PC-3 (cell line): ENCODE measurements at regions not wholly inside any gene's neighbourhood (a gene's known extent, or its start where the extent isn't known, plus 50 kb on each side); places are given as distances from the start of the nearest gene placed in this dataset.

Experiments
- ATAC-seq: fragments of 200-7000 bp; cut with Tn5 transposase; 2 replicates; pipeline ENCODE4 v1.9.1; 2020; ENCODE audit warnings: mild to moderate bottlenecking, moderate library complexity
- BruUV-seq: library from RNA; stranded (reverse); fragments of 400-500 nt; replicated peaks from 2 replicates; lab custom pipeline; 2021; lab: Mats Ljungman, UMichigan
- CTCF ChIA-PET: fragments of 300-600 bp; sonication (Branson Sonifier 250); formaldehyde crosslinking; loops from one replicate; lab custom pipeline; 2022; ENCODE audit warnings: antibody characterized with exemption; lab: Charles Lee
- POLR2A ChIA-PET: fragments of 300-600 bp; sonication (Branson Sonifier 250); formaldehyde crosslinking; loops from one replicate; lab custom pipeline; 2022; ENCODE audit warnings: antibody characterized with exemption; ENCODE audit not compliant: unreplicated experiment; lab: Charles Lee
- DNase-seq: peaks from one replicate; pipeline ENCODE4 v3.0.0-alpha.2; 2015
- H2AFZ ChIP-seq: fragments of 300-600 bp; sonication (generic); 2 replicates; pipeline ENCODE4 v1.6.0; 2016; ENCODE audit warnings: antibody characterized with exemption, low read length
- H3F3A ChIP-seq: fragments of 300-600 bp; sonication (generic); one replicate; pipeline ENCODE4 v1.6.0; 2017; ENCODE audit warnings: antibody characterized with exemption, low read length, control low read depth, mild to moderate bottlenecking; ENCODE audit not compliant: unreplicated experiment
- H3K27ac ChIP-seq: fragments of 300-600 bp; sonication (generic); 2 replicates; pipeline ENCODE4 v1.5.1; 2016; ENCODE audit warnings: mild to moderate bottlenecking, low read length
- H3K27me3 ChIP-seq: fragments of 300-600 bp; sonication (generic); 2 replicates; pipeline ENCODE4 v1.6.1; 2016; ENCODE audit warnings: low read length, mixed read lengths
- H3K36me3 ChIP-seq: fragments of 300-600 bp; sonication (generic); 2 replicates; pipeline ENCODE4 v1.6.1; 2016; ENCODE audit warnings: low read depth, mixed run types, low read length, mixed read lengths
- H3K4me1 ChIP-seq: fragments of 300-600 bp; sonication (generic); 2 replicates; pipeline ENCODE4 v1.5.1; 2016; ENCODE audit warnings: low read length; ENCODE audit not compliant: insufficient read depth
- H3K4me2 ChIP-seq: fragments of 300-600 bp; sonication (generic); 2 replicates; pipeline ENCODE4 v1.6.0; 2016; ENCODE audit warnings: low read length
- H3K4me3 ChIP-seq: fragments of 300-600 bp; sonication (generic); 2 replicates; pipeline ENCODE4 v1.5.1; 2016; ENCODE audit warnings: mild to moderate bottlenecking, low read length, mixed read lengths
- H3K79me2 ChIP-seq: fragments of 300-600 bp; sonication (generic); 2 replicates; pipeline ENCODE4 v1.6.1; 2017; ENCODE audit warnings: low read length, mixed read lengths
- H3K9ac ChIP-seq: fragments of 300-600 bp; sonication (generic); 2 replicates; pipeline ENCODE4 v1.6.0; 2016; ENCODE audit warnings: mild to moderate bottlenecking, low read length
- H3K9me2 ChIP-seq: fragments of 300-600 bp; sonication (generic); replicated peaks from 2 replicates; pipeline ENCODE4 v1.6.1; 2016; ENCODE audit warnings: mixed run types, low read length, mixed read lengths
- H3K9me3 ChIP-seq: fragments of 300-600 bp; sonication (generic); 2 replicates; pipeline ENCODE4 v1.6.1; 2016; ENCODE audit warnings: low read length, mixed read lengths
- H4K20me1 ChIP-seq: fragments of 300-600 bp; sonication (generic); 2 replicates; pipeline ENCODE4 v1.6.1; 2016; ENCODE audit warnings: low read length, mixed read lengths
- CTCF ChIP-seq: fragments of 300-600 bp; sonication (generic); conservative IDR thresholded peaks from 2 replicates; pipeline ENCODE4 v1.5.1; 2017; ENCODE audit warnings: antibody characterized with exemption, low read depth, mild to moderate bottlenecking, low read length
- EZH2 ChIP-seq: fragments of 300-600 bp; sonication (generic); IDR thresholded peaks from one replicate; pipeline ENCODE4 v1.6.1; 2017; ENCODE audit warnings: antibody characterized with exemption, mild to moderate bottlenecking, low read length; ENCODE audit not compliant: unreplicated experiment
- EZH2phosphoT487 ChIP-seq: fragments of 300-600 bp; sonication (generic); IDR thresholded peaks from 2 replicates; pipeline ENCODE4 v1.6.1; 2018; ENCODE audit warnings: mild to moderate bottlenecking, antibody characterized with exemption, low read length, borderline replicate concordance
- intact Hi-C: fragments of 100-400 bp; cut with micrococcal nuclease; formaldehyde crosslinking; loops from 2 replicates; pipeline ENCODE4 v1.9.0; 2023

DNA sequence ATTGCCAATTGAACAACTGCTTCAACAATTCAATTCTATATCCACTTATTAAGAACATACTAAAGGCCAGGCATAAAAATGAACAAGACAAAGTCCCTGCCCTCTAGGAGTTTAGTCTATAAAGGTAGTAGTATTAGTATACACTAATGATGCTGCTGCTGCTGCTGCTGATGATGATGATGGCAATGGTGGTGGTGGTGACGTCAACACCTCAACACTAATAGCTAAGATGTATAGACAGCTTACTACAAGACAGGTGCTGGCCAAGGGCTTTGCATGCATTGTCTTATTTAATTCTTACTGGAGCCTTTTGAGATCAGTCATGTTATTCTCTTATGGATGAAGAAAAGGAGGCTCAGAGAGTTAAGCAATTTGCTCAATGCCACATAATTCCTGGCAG, 164.4 kb upstream of the ASIC2 start:
- intact Hi-C loops = no loop called here
- H3K9me2 ChIP-seq = no peaks in the 10 kb centered on the region
- ChIA-PET CTCF (no interaction called here), POLR2A (no interaction called here)
- H3K4me1 ChIP-seq = no peaks in the 10 kb centered on the region
- no peaks in the 10 kb centered on the region for H4K20me1 ChIP-seq
- ATAC-seq (no peak), DNase-seq (no peak)
- no peak overlapping the region for H3K27ac ChIP-seq
- no peak overlapping the region for H3K9ac ChIP-seq
- no peak overlapping the region for H3K4me2 ChIP-seq
- BruUV-seq = no TSS peak
- H3K36me3 ChIP-seq = no peaks in the 10 kb centered on the region
- no peaks in the 10 kb centered on the region for H3K27me3 ChIP-seq
- H3K79me2 ChIP-seq = no peaks in the 10 kb centered on the region
- no peak overlapping the region for H2AFZ ChIP-seq
- TF ChIP-seq EZH2phosphoT487 (no peak), EZH2 (no peak)
- no peaks in the 10 kb centered on the region for H3K9me3 ChIP-seq
- no peaks in the 10 kb centered on the region for H3F3A ChIP-seq
- H3K4me3 ChIP-seq = no peak overlapping the region

- no peak overlapping the region for H3K4me3 ChIP-seq
- no peak overlapping the region for H3K9ac ChIP-seq
- no TSS peak for BruUV-seq
- ATAC-seq (no peak), DNase-seq (no peak)
- TF ChIP-seq EZH2 = no peak
- TF ChIP-seq EZH2phosphoT487 = no peak
- H3K4me1 ChIP-seq = no peaks in the 10 kb centered on the region
- no peaks in the 10 kb centered on the region for H3K27me3 ChIP-seq
- no peaks in the 10 kb centered on the region for H3K9me2 ChIP-seq
- H3K9me3 ChIP-seq = no peaks in the 10 kb centered on the region
- H3K36me3 ChIP-seq = no peaks in the 10 kb centered on the region
- no peaks in the 10 kb centered on the region for H3K79me2 ChIP-seq
- H3K27ac ChIP-seq = no peak overlapping the region
- no peak overlapping the region for H3K4me2 ChIP-seq
- ChIA-PET POLR2A (no interaction called here), CTCF (no interaction called here)
- H3F3A ChIP-seq = no peaks in the 10 kb centered on the region
- H4K20me1 ChIP-seq = no peaks in the 10 kb centered on the region
- H2AFZ ChIP-seq = no peak overlapping the region
- intact Hi-C loops = no loop called here
Measured at GRCh38 chr17:33459078-33459940, 166.2 kb upstream of the ASIC2 start.

DNA sequence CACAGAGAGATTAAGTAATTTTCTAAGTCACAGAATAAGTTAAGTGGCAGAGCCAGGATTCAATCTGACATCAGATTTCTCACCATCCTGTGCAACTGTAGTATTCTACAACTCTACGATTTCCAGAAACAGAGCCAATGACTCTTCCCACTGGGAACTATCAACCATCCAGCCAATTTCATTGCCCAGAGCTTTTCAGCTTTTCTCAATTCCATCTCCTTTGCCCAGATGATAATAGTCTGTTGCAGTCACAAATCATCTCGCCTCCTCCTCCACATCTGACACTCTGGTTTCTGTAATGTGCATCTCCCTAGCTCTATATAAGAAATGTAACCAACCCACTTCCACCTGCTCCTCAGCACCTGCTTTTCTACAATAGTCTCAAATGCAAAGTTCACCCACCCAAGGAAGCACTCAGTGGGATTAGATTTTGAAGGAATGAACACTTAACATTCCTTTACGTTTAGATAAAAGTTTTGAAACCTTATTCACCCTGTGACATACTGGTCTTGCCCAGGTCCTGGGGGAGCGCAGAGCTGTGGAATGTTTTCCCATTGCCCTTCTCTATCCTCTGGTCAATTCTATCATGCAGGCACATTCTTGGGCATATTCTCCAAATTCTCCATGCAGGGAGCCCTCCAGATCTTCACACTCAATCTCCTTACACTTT, 167.8 kb upstream of the ASIC2 start:
- Histone ChIP-seq H3K4me2 (no peak overlapping the region), H3K79me2 (no peaks in the 10 kb centered on the region), H3K4me3 (no peak overlapping the region), H3K36me3 (no peaks in the 10 kb centered on the region), H3K9ac (no peak overlapping the region), H4K20me1 (no peaks in the 10 kb centered on the region), H3K4me1 (no peaks in the 10 kb centered on the region), H3F3A (no peaks in the 10 kb centered on the region), H3K9me2 (no peaks in the 10 kb centered on the region), H3K27ac (no peak overlapping the region), H3K27me3 (no peaks in the 10 kb centered on the region), H2AFZ (no peak overlapping the region), H3K9me3 (no peaks in the 10 kb centered on the region)
- BruUV-seq = no TSS peak
- ChIA-PET CTCF (no interaction called here), POLR2A (no interaction called here)
- DNase-seq = no peak
- TF ChIP-seq EZH2 = no peak
- no peak for TF ChIP-seq CTCF
- no peak for TF ChIP-seq EZH2phosphoT487
- ATAC-seq = no peak
- intact Hi-C loops = no loop called here
